Type B pancreatic cell (in vitro differentiated cells): ENCODE measurements at regions not wholly inside any gene's neighbourhood (a gene's known extent, or its start where the extent isn't known, plus 50 kb on each side); places are given as distances from the start of the nearest gene placed in this dataset.

ENCODE experiments used
- DNase-seq: peaks from one replicate; pipeline ENCODE4 v3.0.0; 2021; ENCODE audit warnings: mixed read lengths; ENCODE audit not compliant: unreplicated experiment; ENCODE audit errors: extremely low spot score
- H3K27ac Mint-ChIP-seq: 2 replicates; pipeline ENCODE4 v1.8.0; 2021; ENCODE audit warnings: mild to moderate bottlenecking, mixed read lengths
- H3K27me3 Mint-ChIP-seq: 2 replicates; pipeline ENCODE4 v1.8.0; 2021; ENCODE audit warnings: mixed read lengths
- H3K36me3 Mint-ChIP-seq: 2 replicates; pipeline ENCODE4 v1.8.0; 2021; ENCODE audit warnings: mixed read lengths
- H3K4me1 Mint-ChIP-seq: one replicate; pipeline ENCODE4 v1.8.0; 2021; ENCODE audit warnings: mixed read lengths; ENCODE audit not compliant: unreplicated experiment
- H3K4me3 Mint-ChIP-seq: 2 replicates; pipeline ENCODE4 v1.8.0; 2021; ENCODE audit warnings: mild to moderate bottlenecking, mixed read lengths
- H3K9me3 Mint-ChIP-seq: 2 replicates; pipeline ENCODE4 v1.8.0; 2021; ENCODE audit warnings: mixed read lengths
- TF ChIP-seq, protein P1 (sequence below): fragments of 200-600 bp; sonication (generic); conservative IDR thresholded peaks from 2 replicates; pipeline ENCODE4 v1.5.0; 2021; ENCODE audit warnings: antibody characterized with exemption, mild to moderate bottlenecking

DNA sequence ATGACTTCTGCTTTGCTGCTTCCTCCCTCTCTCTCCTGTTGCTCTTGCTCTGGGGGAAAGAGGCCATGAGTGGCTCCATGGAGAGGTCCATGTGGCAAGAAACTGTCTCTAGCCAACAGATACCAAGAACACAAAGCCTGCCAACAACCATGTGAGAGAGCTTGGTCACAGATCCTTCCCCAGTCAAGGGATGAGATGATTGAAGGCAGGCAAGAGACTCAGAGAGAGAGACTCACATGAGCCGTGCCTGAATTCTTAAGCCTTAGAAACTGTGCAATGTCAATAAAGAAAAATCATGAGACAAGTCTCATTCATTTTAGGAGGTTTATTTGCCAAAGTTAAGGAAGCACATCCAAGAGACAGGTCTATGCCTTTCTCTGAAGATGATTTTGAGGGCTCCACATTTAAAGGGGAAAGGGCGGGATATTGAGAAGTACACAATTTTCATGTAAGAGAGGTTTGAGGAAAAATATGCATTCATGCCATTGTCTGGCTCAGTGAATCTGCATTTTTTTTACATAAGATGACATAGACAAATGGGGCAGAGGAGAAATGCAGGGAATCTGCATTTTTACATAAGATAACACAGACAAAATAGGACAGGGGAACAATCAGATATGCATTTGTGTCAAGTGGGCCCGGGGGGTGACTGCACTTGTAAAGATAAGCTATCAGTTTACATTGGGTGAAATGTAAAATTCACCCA lies 59.5 kb upstream of the SUCLG2 start:
- H3K36me3 Mint-ChIP-seq = no peaks in the 10 kb centered on the region

DNA sequence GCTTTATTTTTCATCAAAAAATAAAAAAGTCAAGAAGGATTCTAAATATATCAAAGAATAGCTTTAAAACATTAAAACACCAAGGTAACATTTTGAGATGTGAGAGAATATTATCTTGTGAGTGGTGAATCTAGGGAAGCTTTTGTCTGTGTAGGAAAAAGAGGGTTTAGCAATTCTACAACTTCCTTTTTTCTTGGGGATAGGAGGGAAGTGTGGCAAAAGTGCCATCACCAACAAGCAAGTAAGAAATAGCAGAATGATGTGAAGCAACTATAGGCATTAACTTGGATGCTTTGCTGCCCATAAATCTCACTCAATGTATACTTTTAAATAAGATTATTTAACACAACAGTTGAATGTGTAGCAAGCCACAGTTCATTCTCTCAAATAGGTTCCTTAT lies 57.8 kb upstream of the SUCLG2 start:
- no peak overlapping the region for H3K27ac Mint-ChIP-seq

More for the DNA sequence above, 59.5 kb upstream of the SUCLG2 start:
- Mint-ChIP-seq H3K4me3 (no peak overlapping the region), H3K4me1 (no peaks in the 10 kb centered on the region), H3K9me3 (no peaks in the 10 kb centered on the region), H3K27me3 (no peaks in the 10 kb centered on the region), H3K27ac (no peak overlapping the region)
- no peak for DNase-seq
- TF ChIP-seq, protein P1, sequence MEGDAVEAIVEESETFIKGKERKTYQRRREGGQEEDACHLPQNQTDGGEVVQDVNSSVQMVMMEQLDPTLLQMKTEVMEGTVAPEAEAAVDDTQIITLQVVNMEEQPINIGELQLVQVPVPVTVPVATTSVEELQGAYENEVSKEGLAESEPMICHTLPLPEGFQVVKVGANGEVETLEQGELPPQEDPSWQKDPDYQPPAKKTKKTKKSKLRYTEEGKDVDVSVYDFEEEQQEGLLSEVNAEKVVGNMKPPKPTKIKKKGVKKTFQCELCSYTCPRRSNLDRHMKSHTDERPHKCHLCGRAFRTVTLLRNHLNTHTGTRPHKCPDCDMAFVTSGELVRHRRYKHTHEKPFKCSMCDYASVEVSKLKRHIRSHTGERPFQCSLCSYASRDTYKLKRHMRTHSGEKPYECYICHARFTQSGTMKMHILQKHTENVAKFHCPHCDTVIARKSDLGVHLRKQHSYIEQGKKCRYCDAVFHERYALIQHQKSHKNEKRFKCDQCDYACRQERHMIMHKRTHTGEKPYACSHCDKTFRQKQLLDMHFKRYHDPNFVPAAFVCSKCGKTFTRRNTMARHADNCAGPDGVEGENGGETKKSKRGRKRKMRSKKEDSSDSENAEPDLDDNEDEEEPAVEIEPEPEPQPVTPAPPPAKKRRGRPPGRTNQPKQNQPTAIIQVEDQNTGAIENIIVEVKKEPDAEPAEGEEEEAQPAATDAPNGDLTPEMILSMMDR = no peak

DNA sequence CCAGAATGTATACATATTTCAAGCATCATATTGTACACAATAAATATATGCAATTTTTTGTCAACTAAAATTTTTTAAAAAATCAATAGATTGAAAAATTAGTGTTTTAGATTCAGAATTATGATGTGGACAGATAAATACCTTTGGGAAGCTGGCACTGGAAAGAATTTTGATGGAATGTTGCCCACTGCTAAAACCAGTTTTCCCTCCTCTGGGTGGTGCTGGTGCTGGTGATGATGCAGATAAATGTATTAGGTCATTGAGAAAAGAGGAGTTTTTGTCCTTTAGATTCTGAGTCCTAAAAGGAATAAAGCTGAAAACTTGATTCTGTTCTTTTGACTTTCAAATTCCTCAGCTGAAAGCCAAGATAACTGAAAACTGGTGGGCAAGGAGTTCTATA lies 56.0 kb upstream of the SUCLG2 start:
- H3K27ac Mint-ChIP-seq = no peak overlapping the region
- no peaks in the 10 kb centered on the region for H3K36me3 Mint-ChIP-seq
- H3K4me3 Mint-ChIP-seq = no peak overlapping the region
- no peaks in the 10 kb centered on the region for H3K27me3 Mint-ChIP-seq
- TF ChIP-seq, protein P1 = no peak
- no peak for DNase-seq
- H3K9me3 Mint-ChIP-seq = no peaks in the 10 kb centered on the region
- peaks cover 7% of the 10 kb centered on the region for H3K4me1 Mint-ChIP-seq

More for the DNA sequence above, 57.8 kb upstream of the SUCLG2 start:
- Mint-ChIP-seq H3K9me3 (no peaks in the 10 kb centered on the region), H3K36me3 (no peaks in the 10 kb centered on the region), H3K4me3 (no peak overlapping the region), H3K27me3 (no peaks in the 10 kb centered on the region), H3K4me1 (no peaks in the 10 kb centered on the region)
- TF ChIP-seq, protein P1 = no peak
- no peak for DNase-seq

DNA sequence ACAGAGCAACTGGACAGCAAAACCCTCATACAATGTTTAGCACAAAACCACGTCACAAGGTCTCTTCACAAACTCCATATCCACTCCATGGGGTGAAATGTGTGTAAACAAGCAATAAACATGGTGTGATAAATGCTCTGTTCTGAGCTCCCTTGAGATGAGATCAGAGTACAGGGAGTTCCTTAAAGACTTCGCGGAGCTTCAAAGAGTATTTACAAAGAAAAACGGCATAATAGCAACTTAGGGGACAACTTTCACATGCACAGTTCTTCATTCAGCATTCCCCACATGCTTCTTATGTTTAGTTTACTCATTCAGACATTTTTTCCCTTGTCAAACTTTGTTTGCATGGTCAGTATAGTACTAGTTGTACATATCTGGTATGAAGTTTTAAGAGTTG lies 52.5 kb upstream of the SUCLG2 start:
- TF ChIP-seq, protein P1 = no peak
- Mint-ChIP-seq H3K27me3 (no peaks in the 10 kb centered on the region), H3K4me1 (peaks cover 7% of the 10 kb centered on the region), H3K4me3 (no peak overlapping the region), H3K36me3 (no peaks in the 10 kb centered on the region), H3K9me3 (no peaks in the 10 kb centered on the region), H3K27ac (no peak overlapping the region)
- DNase-seq = no peak

DNA sequence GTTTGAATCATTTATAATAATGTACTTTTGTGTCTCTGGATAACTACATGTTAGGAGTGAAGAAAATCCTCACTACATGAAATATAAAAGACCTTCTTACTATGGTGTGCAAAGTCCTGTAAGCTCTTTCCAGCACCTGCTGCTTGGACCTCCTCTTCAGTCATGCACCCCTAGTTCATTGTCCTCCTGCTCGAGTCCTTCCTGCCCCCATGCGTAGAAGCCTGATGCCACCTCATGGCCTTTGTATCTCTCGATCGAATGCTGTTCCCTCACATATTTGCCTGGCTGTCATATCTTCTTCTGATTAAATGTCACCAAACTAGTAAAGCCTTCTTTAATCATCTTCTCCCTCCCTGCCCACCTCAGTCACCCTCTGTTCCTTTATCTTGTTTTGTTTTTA lies 49.9 kb upstream of the SUCLG2 start:
- peaks cover 7% of the 10 kb centered on the region for H3K4me1 Mint-ChIP-seq
- H3K27ac Mint-ChIP-seq = no peak overlapping the region
- no peaks in the 10 kb centered on the region for H3K9me3 Mint-ChIP-seq
- H3K36me3 Mint-ChIP-seq = no peaks in the 10 kb centered on the region
- no peak overlapping the region for H3K4me3 Mint-ChIP-seq
- TF ChIP-seq, protein P1 = no peak
- no peaks in the 10 kb centered on the region for H3K27me3 Mint-ChIP-seq
- DNase-seq = no peak
